ENCODE measurements at regions not wholly inside any gene's neighbourhood (a gene's known extent, or its start where the extent isn't known, plus 50 kb on each side); places are given as distances from the start of the nearest gene placed in this dataset.

DNA sequence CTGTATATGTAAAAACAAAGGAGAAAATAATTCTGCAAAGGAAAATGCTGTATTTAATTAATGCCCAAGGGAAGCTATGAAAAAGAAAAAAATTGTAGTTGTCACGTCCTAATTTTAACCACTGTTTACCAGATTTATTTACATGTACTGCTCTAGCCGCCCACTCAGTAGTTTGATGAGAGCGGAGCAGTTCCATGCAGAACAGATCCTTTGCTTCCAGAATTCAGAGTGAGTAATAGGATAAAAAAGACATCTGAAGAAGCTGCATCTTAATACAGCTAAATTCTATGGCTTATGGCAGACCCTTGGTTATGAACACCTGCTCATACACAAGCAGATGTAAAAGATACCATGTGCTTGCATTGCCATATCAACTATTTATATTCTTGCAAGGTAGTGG, 287.0 kb downstream of the GASK1B start:
- no peak for TF ChIP-seq CTCF (IDR thresholded peaks at IDR 0.05)
- TF ChIP-seq POLR2A (IDR thresholded peaks at IDR 0.05) = no peak
- intact Hi-C loops (cut with DNase I; ENCODE audit: low total_unique reads) = no loop called here
- H3K4me3 ChIP-seq (ENCODE audit: low read depth, poor library complexity, severe bottlenecking) = no peak overlapping the region
- WGBS, 2 donors = 48 to 69% methylated on average over 3 of the region's 3 CpGs
- no peak for DNase-seq (ENCODE audit: low spot score in 2 of 2)

DNA sequence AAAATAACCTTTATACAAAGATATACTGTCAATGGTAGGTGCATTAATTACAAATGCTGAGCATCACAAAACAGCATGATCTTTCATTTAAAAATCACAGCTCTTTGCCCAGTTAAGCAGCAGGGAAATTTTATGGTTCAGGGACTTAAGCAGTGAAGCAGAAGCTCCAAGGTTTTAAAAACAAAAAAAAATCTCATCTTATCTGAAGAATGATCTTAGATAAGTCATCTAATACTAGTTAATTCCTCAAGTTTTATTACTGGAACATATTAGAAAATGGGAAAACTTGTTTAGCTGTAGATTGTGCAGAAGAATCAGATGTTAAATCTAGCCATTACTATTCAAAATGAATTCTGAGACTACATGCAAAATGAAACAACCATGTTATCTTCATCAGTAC, 289.9 kb downstream of the GASK1B start:
- intact Hi-C loops (cut with DNase I; ENCODE audit: low total_unique reads) = no loop called here
- H3K4me3 ChIP-seq (ENCODE audit: low read depth, poor library complexity, severe bottlenecking) = no peak overlapping the region
- DNase-seq (ENCODE audit: low spot score in 2 of 2) = no peak
- no peak for TF ChIP-seq CTCF (IDR thresholded peaks at IDR 0.05)
- no peak for TF ChIP-seq POLR2A (IDR thresholded peaks at IDR 0.05)

DNA sequence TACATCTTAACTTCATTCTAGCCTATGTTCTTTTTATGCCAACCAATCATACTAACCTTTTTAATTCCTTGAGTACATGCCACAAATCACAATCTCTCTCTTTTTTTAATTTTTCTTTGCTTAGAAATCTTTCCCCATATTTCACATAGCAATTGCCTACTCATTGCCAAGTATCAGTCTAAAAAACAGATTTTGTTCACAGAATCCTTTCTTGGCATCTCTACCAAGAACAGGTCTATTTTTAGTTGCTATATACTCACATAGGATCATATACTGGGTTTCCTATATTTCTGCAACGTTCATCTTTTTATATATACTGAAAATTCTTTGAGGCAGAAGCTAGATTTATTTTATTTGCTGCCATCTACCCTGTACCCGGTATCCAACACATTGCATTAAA, 292.1 kb downstream of the GASK1B start:
- DNase-seq (ENCODE audit: low spot score in 2 of 2) = no peak
- no peak overlapping the region for H3K4me3 ChIP-seq (ENCODE audit: low read depth, poor library complexity, severe bottlenecking)
- TF ChIP-seq POLR2A (IDR thresholded peaks at IDR 0.05) (no peak), CTCF (IDR thresholded peaks at IDR 0.05) (no peak)
- intact Hi-C loops (cut with DNase I; ENCODE audit: low total_unique reads) = no loop called here
- 58 to 59% methylated on average over 2 of the region's 2 CpGs for WGBS, 2 donors

GRCh38 chr4:157854819-157855218, 318.0 kb downstream of the GASK1B start:
- no peak for TF ChIP-seq CTCF (IDR thresholded peaks at IDR 0.05)
- no peak for TF ChIP-seq POLR2A (IDR thresholded peaks at IDR 0.05)
- 94 to 99% methylated on average over 5 of the region's 5 CpGs for WGBS, 2 donors
- intact Hi-C loops (cut with DNase I; ENCODE audit: low total_unique reads) = no loop called here
- no peak overlapping the region for H3K4me3 ChIP-seq (ENCODE audit: low read depth, poor library complexity, severe bottlenecking)
- DNase-seq (ENCODE audit: low spot score in 2 of 2) = no peak

DNA sequence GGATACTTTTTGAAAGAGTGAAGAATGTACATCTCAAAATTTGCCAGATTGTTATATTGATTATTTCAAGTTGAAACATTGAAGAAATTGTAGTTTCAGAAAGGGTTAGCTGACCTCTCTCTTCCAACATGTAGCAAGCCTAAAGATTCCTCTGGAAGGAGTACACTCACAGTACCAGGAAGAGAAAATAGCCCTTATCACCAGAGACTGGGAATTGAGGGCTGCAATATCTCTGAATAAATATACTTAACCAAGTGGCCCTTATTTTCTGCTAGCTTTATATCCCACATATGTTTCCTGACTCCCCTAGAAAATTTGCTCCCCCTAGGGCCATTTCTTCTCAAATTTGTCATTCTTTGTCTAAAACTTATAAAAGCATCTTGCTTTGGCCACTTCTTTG, 332.2 kb downstream of the GASK1B start:
- intact Hi-C loops (cut with DNase I; ENCODE audit: low total_unique reads) = no loop called here
- H3K4me3 ChIP-seq (ENCODE audit: low read depth, poor library complexity, severe bottlenecking) = no peak overlapping the region
- TF ChIP-seq CTCF (IDR thresholded peaks at IDR 0.05) = no peak
- TF ChIP-seq POLR2A (IDR thresholded peaks at IDR 0.05) = no peak
- no peak for DNase-seq (ENCODE audit: low spot score in 2 of 2)

DNA sequence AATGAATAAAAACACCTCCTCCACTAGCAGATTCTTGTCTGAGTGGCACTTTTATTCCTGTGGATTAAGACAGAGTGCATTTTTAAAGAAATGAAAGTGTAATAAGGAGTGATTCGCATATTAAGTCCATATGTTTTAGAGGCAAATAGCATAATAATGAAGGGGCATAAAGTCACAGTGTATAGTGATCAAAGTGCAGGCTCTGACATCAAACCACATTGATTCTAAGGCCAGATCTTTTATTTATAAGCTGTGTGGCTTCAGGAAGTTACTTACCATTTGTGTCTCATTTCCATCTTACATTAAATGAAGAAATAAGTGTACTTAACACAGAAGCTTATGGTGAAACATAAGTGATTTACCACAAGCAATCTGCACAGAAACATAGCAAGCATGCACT, 332.8 kb downstream of the GASK1B start:
- 68% methylated on average over 1 of the region's 1 CpG for WGBS, 2 donors
- DNase-seq (ENCODE audit: low spot score in 2 of 2) = no peak
- intact Hi-C loops (cut with DNase I; ENCODE audit: low total_unique reads) = no loop called here
- no peak overlapping the region for H3K4me3 ChIP-seq (ENCODE audit: low read depth, poor library complexity, severe bottlenecking)
- TF ChIP-seq POLR2A (IDR thresholded peaks at IDR 0.05) (no peak), CTCF (IDR thresholded peaks at IDR 0.05) (no peak)

Measured in lower leg skin (tissue), 4 donors.